ENCODE measurements at regions not wholly inside any gene's neighbourhood (a gene's known extent, or its start where the extent isn't known, plus 50 kb on each side); places are given as distances from the start of the nearest gene placed in this dataset.

DNA sequence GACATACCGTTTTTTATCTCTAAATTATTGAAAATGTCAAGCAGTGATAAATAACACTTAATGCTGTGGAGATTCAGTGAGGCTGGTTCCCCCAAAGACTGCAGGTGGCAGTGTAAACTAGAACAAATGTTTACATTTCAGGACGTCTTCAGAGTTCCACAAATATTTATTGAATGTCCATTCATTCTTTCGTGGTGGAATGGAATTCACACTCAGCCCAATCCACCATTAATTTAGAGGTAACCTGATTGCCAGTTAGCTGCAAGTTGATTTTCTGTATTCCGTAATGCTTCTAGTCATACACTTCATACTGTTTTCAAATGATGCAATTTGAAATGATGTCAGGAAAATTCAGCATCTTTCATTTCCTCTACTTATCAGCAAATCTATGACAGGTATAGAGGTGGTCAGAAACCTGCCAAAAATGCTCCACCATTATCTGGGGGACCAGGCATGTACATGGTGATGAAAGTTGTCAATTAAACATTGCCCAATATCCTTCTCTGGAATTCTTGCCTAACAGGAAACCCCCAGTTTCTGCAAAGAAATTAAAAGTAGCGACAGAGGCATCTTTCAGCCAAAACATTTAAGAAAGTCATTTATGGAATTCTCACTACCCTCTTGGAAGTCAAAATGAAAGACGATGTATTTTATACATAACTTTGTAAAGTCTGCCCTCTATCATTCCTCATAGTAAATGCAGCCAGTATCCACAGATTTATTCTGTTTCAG is 94.3 kb upstream of the BMAL1 start:
- H3K4me3 Mint-ChIP-seq (ENCODE audit: unreplicated experiment): peak overlapping the region; percentile 10
- H3K4me1 Mint-ChIP-seq (ENCODE audit: low read depth, unreplicated experiment): no peaks in the 10 kb centered on the region
- CTCF ChIA-PET: interaction anchor here (1.8 kb wide), 1 partner anchor 219 kb away, joined by 15 read pairs; no protein-coding TSS in a partner anchor
- H3K9me3 Mint-ChIP-seq (ENCODE audit: unreplicated experiment): peaks cover 5% of the 10 kb centered on the region
- no peaks in the 10 kb centered on the region for H3K36me3 Mint-ChIP-seq (ENCODE audit: insufficient read depth, unreplicated experiment)
- H3K4me3 ChIP-seq (ENCODE audit: low read depth, low read length): no peak overlapping the region
- peaks cover under 1% of the 10 kb centered on the region; the same call in 1 of the 2 replicates for H3K9me3 ChIP-seq
- POLR2A ChIA-PET: no interaction called here
- H3K27ac Mint-ChIP-seq (ENCODE audit: unreplicated experiment): no peak overlapping the region
- no peaks in the 10 kb centered on the region for H3K36me3 ChIP-seq (ENCODE audit: control insufficient read depth, insufficient read depth, low read length)
- intact Hi-C loops (cut with micrococcal nuclease; ENCODE audit: unreplicated experiment): loop anchor here (1.0 to 10.0 kb wide), 5 partner anchors 24 to 848 kb away; no protein-coding TSS in a partner anchor
- no peaks in the 10 kb centered on the region for H3K27me3 ChIP-seq (replicated peaks; ENCODE audit: control insufficient read depth, insufficient read depth, low read length)
- no TSS peak for BruUV-seq (replicated peaks)
- peaks cover 6% of the 10 kb centered on the region for H3K4me1 ChIP-seq
- peak in 1 of 2 experiments; percentile 22 for DNase-seq
- peaks cover 2% of the 10 kb centered on the region for H3K27me3 Mint-ChIP-seq (ENCODE audit: insufficient read depth, unreplicated experiment)
- TF ChIP-seq, protein P1, sequence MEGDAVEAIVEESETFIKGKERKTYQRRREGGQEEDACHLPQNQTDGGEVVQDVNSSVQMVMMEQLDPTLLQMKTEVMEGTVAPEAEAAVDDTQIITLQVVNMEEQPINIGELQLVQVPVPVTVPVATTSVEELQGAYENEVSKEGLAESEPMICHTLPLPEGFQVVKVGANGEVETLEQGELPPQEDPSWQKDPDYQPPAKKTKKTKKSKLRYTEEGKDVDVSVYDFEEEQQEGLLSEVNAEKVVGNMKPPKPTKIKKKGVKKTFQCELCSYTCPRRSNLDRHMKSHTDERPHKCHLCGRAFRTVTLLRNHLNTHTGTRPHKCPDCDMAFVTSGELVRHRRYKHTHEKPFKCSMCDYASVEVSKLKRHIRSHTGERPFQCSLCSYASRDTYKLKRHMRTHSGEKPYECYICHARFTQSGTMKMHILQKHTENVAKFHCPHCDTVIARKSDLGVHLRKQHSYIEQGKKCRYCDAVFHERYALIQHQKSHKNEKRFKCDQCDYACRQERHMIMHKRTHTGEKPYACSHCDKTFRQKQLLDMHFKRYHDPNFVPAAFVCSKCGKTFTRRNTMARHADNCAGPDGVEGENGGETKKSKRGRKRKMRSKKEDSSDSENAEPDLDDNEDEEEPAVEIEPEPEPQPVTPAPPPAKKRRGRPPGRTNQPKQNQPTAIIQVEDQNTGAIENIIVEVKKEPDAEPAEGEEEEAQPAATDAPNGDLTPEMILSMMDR (IDR thresholded peaks at IDR 0.05; ENCODE audit: insufficient read depth in 1 of 2, low read depth in 1 of 2, low read length in 1 of 2, severe bottlenecking in 1 of 2, unreplicated experiment in 1 of 2): peak; percentile 41 to 53

DNA sequence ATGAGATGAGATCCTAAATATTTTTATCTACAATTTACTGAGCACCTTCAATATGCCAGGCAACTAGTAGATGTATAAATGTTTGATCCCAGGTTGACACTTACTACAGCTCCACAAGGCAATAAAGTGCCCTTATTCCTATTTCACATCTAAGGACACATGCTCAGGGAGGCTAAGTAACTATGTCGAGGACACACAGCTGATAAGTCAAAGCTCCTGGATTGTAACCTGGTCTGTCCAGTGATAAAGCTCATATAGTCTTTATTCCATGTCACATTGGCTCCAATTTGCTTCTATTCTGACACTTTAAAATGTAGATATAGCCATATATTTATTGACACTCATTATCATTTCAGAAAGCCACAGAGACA is 93.8 kb upstream of the BMAL1 start:
- intact Hi-C loops (cut with micrococcal nuclease; ENCODE audit: unreplicated experiment): loop anchor here (1.0 to 10.0 kb wide), 5 partner anchors 23 to 849 kb away; no protein-coding TSS in a partner anchor
- Histone ChIP-seq H3K4me1 (peaks cover 6% of the 10 kb centered on the region), H3K27me3 (replicated peaks; ENCODE audit: control insufficient read depth, insufficient read depth, low read length) (no peaks in the 10 kb centered on the region), H3K36me3 (ENCODE audit: control insufficient read depth, insufficient read depth, low read length) (no peaks in the 10 kb centered on the region), H3K9me3 (peaks cover 4% of the 10 kb centered on the region), H3K4me3 (ENCODE audit: low read depth, low read length) (no peak overlapping the region)
- Mint-ChIP-seq H3K9me3 (ENCODE audit: unreplicated experiment) (peaks cover 11% of the 10 kb centered on the region), H3K4me1 (ENCODE audit: low read depth, unreplicated experiment) (no peaks in the 10 kb centered on the region), H3K4me3 (ENCODE audit: unreplicated experiment) (no peak overlapping the region), H3K27ac (ENCODE audit: unreplicated experiment) (no peak overlapping the region), H3K27me3 (ENCODE audit: insufficient read depth, unreplicated experiment) (peaks cover 4% of the 10 kb centered on the region), H3K36me3 (ENCODE audit: insufficient read depth, unreplicated experiment) (no peaks in the 10 kb centered on the region)
- no TSS peak for BruUV-seq (replicated peaks)
- CTCF ChIA-PET: interaction anchor here (1.8 kb wide), 1 partner anchor 220 kb away, joined by 15 read pairs; no protein-coding TSS in a partner anchor
- DNase-seq: no peak
- TF ChIP-seq, protein P1 (IDR thresholded peaks at IDR 0.05; ENCODE audit: insufficient read depth in 1 of 2, low read depth in 1 of 2, low read length in 1 of 2, severe bottlenecking in 1 of 2, unreplicated experiment in 1 of 2): no peak
- POLR2A ChIA-PET: no interaction called here

DNA sequence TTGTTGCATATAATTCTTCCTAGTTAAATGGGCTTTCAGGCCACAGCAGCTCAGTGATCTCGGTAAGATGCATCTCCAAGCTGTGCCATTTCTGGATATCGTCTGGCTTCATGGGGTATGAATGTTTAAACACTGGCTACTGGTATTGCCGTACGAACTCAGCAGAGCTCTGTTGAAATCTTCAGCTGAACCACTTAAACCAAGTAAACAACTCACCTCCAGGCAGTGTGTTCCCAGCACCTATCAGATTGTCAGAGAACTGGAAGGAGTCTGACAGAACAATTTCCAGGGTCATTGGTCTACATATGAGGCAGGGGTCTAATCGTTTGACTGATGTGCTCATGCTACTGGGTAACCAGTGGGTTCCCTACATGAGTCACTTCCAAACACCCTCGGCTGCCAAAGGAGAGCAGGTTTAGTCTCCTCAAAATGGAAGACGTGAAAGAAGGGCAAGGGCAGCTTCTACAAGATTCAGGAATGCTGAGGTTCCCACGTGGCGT is 93.2 kb upstream of the BMAL1 start:
- CTCF ChIA-PET: interaction anchor here (1.8 kb wide), 1 partner anchor 220 kb away, joined by 15 read pairs; no protein-coding TSS in a partner anchor

More for the DNA sequence above, 93.2 kb upstream of the BMAL1 start:
- no peak overlapping the region for H3K4me3 ChIP-seq (ENCODE audit: low read depth, low read length)
- H3K36me3 ChIP-seq (ENCODE audit: control insufficient read depth, insufficient read depth, low read length): no peaks in the 10 kb centered on the region
- TF ChIP-seq, protein P1 (IDR thresholded peaks at IDR 0.05; ENCODE audit: insufficient read depth in 1 of 2, low read depth in 1 of 2, low read length in 1 of 2, severe bottlenecking in 1 of 2, unreplicated experiment in 1 of 2): no peak
- H3K9me3 ChIP-seq: peaks cover 4% of the 10 kb centered on the region
- H3K4me3 Mint-ChIP-seq (ENCODE audit: unreplicated experiment): no peak overlapping the region
- H3K27me3 Mint-ChIP-seq (ENCODE audit: insufficient read depth, unreplicated experiment): peaks cover 4% of the 10 kb centered on the region
- peaks cover 13% of the 10 kb centered on the region for H3K9me3 Mint-ChIP-seq (ENCODE audit: unreplicated experiment)
- H3K36me3 Mint-ChIP-seq (ENCODE audit: insufficient read depth, unreplicated experiment): no peaks in the 10 kb centered on the region
- peaks cover 6% of the 10 kb centered on the region for H3K4me1 ChIP-seq
- no peaks in the 10 kb centered on the region for H3K27me3 ChIP-seq (replicated peaks; ENCODE audit: control insufficient read depth, insufficient read depth, low read length)
- no TSS peak for BruUV-seq (replicated peaks)
- POLR2A ChIA-PET: no interaction called here
- no peak for DNase-seq
- intact Hi-C loops (cut with micrococcal nuclease; ENCODE audit: unreplicated experiment): loop anchor here (10.0 kb wide), 1 partner anchor 850 kb away; no protein-coding TSS in a partner anchor
- H3K27ac Mint-ChIP-seq (ENCODE audit: unreplicated experiment): no peak overlapping the region
- no peaks in the 10 kb centered on the region for H3K4me1 Mint-ChIP-seq (ENCODE audit: low read depth, unreplicated experiment)
